Left hindlimb (tissue), 1 donor: ENCODE measurements at regions not wholly inside any gene's neighbourhood (a gene's known extent, or its start where the extent isn't known, plus 50 kb on each side); places are given as distances from the start of the nearest gene placed in this dataset.

Experiments
- DNase-seq: peaks from one replicate; pipeline ENCODE4 v3.0.0-alpha.2; 2018

- DNase-seq, result no peak
These were observed 215.3 kb upstream of the SOX9 start for GRCh38 chr17:71905376-71906031.

- DNase-seq, result no peak
These were observed 211.7 kb upstream of the SOX9 start for GRCh38 chr17:71909155-71909554.

GRCh38 chr17:71910002-71910401 is 210.8 kb upstream of the SOX9 start:
- no peak for DNase-seq

- DNase-seq, result no peak
These were observed 206.8 kb upstream of the SOX9 start for GRCh38 chr17:71914042-71914441.

GRCh38 chr17:71914812-71915211 is 206.0 kb upstream of the SOX9 start:
- DNase-seq, result no peak

GRCh38 chr17:71917715-71918114 is 203.1 kb upstream of the SOX9 start:
- no peak for DNase-seq

- DNase-seq, result no peak
These were observed 201.6 kb upstream of the SOX9 start for GRCh38 chr17:71919186-71919585.

- DNase-seq, result no peak
These were observed 200.9 kb upstream of the SOX9 start for GRCh38 chr17:71919896-71920295.

GRCh38 chr17:71921796-71922195 is 199.0 kb upstream of the SOX9 start:
- DNase-seq, result no peak

GRCh38 chr17:71922439-71922838 is 198.4 kb upstream of the SOX9 start:
- DNase-seq, result no peak

- no peak for DNase-seq
These were observed 193.9 kb upstream of the SOX9 start for GRCh38 chr17:71926746-71927398.

GRCh38 chr17:71933306-71933705 is 187.5 kb upstream of the SOX9 start:
- DNase-seq, result no peak

- no peak for DNase-seq
These were observed 186.3 kb upstream of the SOX9 start for GRCh38 chr17:71934520-71934919.

- DNase-seq, result no peak
These were observed 185.5 kb upstream of the SOX9 start for GRCh38 chr17:71935341-71935740.

- no peak for DNase-seq
These were observed 183.8 kb upstream of the SOX9 start for GRCh38 chr17:71936977-71937376.

GRCh38 chr17:71937914-71938313 is 182.9 kb upstream of the SOX9 start:
- DNase-seq, result no peak

GRCh38 chr17:71938340-71939010 is 182.3 kb upstream of the SOX9 start:
- DNase-seq, result no peak

- DNase-seq, result no peak
These were observed 178.9 kb upstream of the SOX9 start for GRCh38 chr17:71941920-71942319.

- DNase-seq, result no peak
These were observed 178.2 kb upstream of the SOX9 start for GRCh38 chr17:71942626-71943025.

GRCh38 chr17:71948703-71949422 is 172.0 kb upstream of the SOX9 start:
- no peak for DNase-seq

GRCh38 chr17:71959154-71959553 is 161.7 kb upstream of the SOX9 start:
- DNase-seq, result no peak

GRCh38 chr17:71963351-71963750 is 157.5 kb upstream of the SOX9 start:
- DNase-seq, result no peak

- DNase-seq, result no peak
These were observed 157.0 kb upstream of the SOX9 start for GRCh38 chr17:71963791-71964190.

- DNase-seq, result no peak
These were observed 156.3 kb upstream of the SOX9 start for GRCh38 chr17:71964559-71964958.
